Astrocyte of the spinal cord (primary cell): ENCODE measurements at regions not wholly inside any gene's neighbourhood (a gene's known extent, or its start where the extent isn't known, plus 50 kb on each side); places are given as distances from the start of the nearest gene placed in this dataset.

Source experiments
- DNase-seq: peaks from one replicate; pipeline ENCODE4 v3.0.0; 2011; ENCODE audit warnings: low read depth, low spot score
- H3K4me3 ChIP-seq: 2 replicates; pipeline ENCODE4 v1.5.1; 2011; ENCODE audit warnings: low read depth, mild to moderate bottlenecking, low read length, moderate library complexity
- in situ Hi-C: cut with HindIII; loops from 2 replicates; pipeline ENCODE4 v1.10.0; 2017; ENCODE audit warnings: low sequenced_read_pairs
- TF ChIP-seq, protein P1 (sequence below): IDR thresholded peaks from 2 replicates; pipeline ENCODE4 v1.5.1; 2012; ENCODE audit warnings: low read depth, mild to moderate bottlenecking, low read length, inconsistent platforms

DNA sequence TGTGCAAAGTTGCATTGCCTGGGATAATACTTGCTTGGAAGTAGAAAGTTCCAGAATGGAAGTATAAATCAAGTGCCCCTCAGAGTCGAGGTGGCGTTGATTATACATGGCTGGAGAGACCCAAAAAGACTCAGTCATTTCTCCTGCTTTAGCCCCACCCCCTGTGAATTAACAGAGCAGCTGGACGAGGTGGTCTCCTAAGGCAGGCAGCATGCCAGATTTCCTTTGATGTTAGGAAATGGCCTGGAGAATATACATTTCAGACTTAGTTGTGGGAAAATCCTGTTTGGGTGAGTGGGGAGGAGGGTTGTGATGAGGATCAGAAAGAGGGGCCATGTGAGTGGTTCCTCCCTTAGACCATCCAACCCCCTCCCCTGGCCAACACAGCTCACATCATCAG lies 406.1 kb upstream of the TMPO start:
- TF ChIP-seq, protein P1, sequence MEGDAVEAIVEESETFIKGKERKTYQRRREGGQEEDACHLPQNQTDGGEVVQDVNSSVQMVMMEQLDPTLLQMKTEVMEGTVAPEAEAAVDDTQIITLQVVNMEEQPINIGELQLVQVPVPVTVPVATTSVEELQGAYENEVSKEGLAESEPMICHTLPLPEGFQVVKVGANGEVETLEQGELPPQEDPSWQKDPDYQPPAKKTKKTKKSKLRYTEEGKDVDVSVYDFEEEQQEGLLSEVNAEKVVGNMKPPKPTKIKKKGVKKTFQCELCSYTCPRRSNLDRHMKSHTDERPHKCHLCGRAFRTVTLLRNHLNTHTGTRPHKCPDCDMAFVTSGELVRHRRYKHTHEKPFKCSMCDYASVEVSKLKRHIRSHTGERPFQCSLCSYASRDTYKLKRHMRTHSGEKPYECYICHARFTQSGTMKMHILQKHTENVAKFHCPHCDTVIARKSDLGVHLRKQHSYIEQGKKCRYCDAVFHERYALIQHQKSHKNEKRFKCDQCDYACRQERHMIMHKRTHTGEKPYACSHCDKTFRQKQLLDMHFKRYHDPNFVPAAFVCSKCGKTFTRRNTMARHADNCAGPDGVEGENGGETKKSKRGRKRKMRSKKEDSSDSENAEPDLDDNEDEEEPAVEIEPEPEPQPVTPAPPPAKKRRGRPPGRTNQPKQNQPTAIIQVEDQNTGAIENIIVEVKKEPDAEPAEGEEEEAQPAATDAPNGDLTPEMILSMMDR: no peak
- no peak for DNase-seq
- in situ Hi-C loops: no loop called here
- no peak overlapping the region for H3K4me3 ChIP-seq

DNA sequence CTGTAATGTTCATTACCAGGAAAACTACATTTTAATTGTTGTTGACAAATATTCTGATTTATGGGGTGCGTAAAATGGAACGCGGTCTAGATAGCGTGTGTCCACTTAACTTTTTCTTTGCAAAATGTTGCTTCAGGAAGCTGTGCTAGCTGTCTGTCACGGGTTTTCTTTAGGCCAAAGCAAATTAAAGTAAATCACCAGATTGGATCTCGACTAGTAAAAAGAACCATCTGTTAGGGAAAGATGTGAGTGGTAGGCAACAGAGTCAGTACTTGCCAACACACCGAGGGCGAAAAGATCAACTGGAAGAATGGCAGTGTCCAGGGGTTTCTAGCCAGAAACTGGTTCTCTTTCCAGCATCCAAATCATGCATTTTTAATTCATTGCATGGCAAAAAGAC lies 404.9 kb upstream of the TMPO start:
- no peak overlapping the region for H3K4me3 ChIP-seq
- DNase-seq: no peak
- in situ Hi-C loops: no loop called here
- TF ChIP-seq, protein P1: no peak

DNA sequence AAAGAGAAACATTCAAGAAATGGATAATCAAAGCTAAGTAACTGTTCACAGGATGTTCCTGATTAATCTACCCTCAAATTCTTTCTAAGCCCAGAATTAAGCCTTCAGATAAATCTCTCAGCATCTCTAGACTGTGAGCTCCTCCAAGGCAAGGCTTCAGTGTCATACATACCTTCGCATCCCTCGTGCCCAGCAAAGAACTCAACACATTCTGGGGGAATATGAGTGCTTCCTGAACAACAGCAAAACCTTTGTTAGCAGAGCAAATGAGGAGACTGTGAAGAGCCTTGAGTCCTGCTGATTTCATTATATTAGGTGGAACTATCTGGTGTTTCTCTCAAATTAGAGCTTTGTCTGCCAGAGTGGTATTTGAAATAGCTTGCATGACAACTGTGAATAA lies 401.8 kb upstream of the TMPO start:
- TF ChIP-seq, protein P1: no peak
- in situ Hi-C loops: no loop called here
- no peak for DNase-seq
- H3K4me3 ChIP-seq: no peak overlapping the region

DNA sequence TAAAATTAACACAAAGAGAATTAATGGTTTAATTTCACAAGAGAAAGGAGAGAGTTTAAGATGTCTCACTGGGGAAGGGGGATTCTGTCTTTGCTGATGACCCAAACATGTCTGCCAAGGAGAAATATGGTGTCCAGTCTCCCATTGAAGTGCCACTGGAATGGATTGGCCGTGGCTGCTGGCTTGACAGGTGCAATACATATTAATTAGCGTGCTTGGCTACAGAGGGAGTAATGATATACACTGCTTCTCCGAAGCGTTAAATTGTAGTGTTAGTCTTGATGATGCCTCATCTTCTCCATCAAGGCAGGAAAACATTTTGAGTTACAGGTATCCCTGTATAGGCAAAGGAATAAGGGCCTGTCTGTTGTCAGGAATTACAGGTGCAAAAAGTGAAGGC lies 393.4 kb upstream of the TMPO start:
- no peak overlapping the region for H3K4me3 ChIP-seq
- in situ Hi-C loops: no loop called here
- TF ChIP-seq, protein P1: no peak
- DNase-seq: no peak

DNA sequence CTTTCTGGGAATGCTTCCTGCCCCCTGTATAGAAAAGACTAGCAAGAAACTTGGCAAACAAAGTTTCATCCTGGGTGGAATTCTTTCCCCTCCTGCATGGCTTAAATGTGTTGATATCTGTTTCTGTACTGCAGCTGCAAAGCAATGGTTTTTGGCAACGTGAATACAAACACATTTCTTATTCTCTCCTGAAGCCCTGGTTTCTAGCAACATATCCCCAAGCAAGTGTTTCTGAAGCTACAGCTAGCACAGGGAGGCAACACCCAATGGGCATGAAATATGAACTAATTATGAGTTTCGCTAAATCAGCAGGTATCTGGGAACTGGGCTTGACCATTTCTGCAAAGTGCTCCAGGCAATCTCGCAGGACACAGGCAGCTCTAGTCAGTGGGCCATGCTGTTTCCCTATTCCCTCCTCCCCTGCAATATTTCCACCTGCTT lies 392.3 kb upstream of the TMPO start:
- no peak overlapping the region for H3K4me3 ChIP-seq
- TF ChIP-seq, protein P1: no peak
- DNase-seq: peak; percentile 0
- in situ Hi-C loops: no loop called here

DNA sequence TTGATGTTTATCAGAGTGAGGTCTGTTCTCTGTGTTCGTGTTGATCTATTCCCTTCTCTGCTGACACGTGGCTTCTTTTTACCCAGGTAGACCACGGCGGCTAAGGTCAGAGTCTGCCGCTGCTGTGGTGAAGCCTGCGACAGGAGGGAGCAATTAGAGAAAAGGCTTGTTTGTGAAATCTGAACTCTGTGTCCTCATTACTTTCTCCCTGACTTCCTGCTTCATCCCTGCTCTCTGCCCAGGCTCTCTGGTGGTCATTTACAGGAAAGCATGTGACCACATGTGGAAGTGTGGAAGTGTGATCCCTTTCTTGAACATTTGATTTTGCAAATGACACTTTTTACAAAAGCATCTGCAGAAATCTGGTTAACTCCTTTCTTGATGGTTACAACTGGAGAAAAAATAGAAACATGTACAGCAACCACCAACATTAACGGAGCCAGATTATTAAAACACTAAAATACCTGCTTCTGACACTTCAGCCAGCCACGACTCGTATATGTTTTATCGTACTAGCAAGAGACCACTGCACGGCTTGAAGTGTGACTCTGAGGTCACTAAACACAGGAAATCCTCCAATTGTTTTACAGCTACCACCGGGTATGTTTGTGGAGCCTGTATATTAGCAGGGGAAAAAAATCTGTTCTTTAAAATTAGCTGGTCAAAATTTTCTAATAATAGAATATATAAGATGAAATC lies 388.6 kb upstream of the TMPO start:
- DNase-seq: no peak
- in situ Hi-C loops: no loop called here

More for the DNA sequence above, 388.6 kb upstream of the TMPO start:
- no peak overlapping the region for H3K4me3 ChIP-seq
- TF ChIP-seq, protein P1: no peak
